ENCODE measurements at regions not wholly inside any gene's neighbourhood (a gene's known extent, or its start where the extent isn't known, plus 50 kb on each side); places are given as distances from the start of the nearest gene placed in this dataset.

DNA sequence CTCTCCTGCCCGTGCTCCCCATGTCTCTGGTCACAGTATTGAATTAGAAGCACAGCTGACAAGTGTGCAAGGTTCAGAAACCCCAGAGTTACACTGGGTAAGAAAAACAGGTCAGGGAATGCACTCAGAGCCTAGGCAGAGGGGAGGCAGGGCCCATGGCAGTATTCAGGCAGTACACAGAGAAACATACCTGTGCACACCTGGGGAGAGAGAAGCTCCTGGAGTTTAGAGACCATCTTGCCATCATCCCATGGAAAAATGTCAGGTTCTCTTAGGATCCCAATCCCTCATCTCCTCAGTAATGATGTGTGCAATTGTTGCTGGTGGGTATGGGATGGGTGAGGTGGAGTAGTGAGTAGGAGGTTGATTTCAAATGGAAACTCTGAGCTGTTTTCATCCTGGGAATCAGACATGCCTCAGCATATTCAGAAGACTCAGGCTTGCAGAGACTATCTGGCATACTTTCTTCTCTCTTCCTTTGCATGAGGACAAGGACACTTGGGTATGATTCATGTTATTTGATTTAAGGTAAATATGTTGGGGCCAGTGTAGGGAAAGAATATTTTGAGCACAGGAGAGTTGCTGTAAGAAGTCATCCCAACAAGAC lies 228.5 kb downstream of the ESM1 start:
- TF ChIP-seq, protein P1, sequence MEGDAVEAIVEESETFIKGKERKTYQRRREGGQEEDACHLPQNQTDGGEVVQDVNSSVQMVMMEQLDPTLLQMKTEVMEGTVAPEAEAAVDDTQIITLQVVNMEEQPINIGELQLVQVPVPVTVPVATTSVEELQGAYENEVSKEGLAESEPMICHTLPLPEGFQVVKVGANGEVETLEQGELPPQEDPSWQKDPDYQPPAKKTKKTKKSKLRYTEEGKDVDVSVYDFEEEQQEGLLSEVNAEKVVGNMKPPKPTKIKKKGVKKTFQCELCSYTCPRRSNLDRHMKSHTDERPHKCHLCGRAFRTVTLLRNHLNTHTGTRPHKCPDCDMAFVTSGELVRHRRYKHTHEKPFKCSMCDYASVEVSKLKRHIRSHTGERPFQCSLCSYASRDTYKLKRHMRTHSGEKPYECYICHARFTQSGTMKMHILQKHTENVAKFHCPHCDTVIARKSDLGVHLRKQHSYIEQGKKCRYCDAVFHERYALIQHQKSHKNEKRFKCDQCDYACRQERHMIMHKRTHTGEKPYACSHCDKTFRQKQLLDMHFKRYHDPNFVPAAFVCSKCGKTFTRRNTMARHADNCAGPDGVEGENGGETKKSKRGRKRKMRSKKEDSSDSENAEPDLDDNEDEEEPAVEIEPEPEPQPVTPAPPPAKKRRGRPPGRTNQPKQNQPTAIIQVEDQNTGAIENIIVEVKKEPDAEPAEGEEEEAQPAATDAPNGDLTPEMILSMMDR (conservative IDR thresholded peaks at IDR 0.05), result no peak
- TF ChIP-seq ZFX (IDR thresholded peaks at IDR 0.05), result no peak
